ENCODE measurements at regions not wholly inside any gene's neighbourhood (a gene's known extent, or its start where the extent isn't known, plus 50 kb on each side); places are given as distances from the start of the nearest gene placed in this dataset.

GRCh38 chr2:830419-831224, 120.0 kb upstream of the SNTG2 start:
- TF ChIP-seq CTCF (conservative IDR thresholded peaks at IDR 0.05 in 1 of 2, IDR thresholded peaks at IDR 0.05 in 1 of 2; ENCODE audit: extremely low read depth in 1 of 2, insufficient read depth in 1 of 2, low read depth in 1 of 2, low read length in 2 of 2), result no peak
- TF ChIP-seq EZH2 (IDR thresholded peaks at IDR 0.05; ENCODE audit: borderline replicate concordance, low read length), result no peak
